Amygdala (tissue), 56 donors: ENCODE measurements at regions not wholly inside any gene's neighbourhood (a gene's known extent, or its start where the extent isn't known, plus 50 kb on each side); places are given as distances from the start of the nearest gene placed in this dataset.

Experiments
- DNase-seq, 56 donors: peaks; one replicate each; lab custom pipeline; 2025; lab: John Stamatoyannopoulos, UW

DNA sequence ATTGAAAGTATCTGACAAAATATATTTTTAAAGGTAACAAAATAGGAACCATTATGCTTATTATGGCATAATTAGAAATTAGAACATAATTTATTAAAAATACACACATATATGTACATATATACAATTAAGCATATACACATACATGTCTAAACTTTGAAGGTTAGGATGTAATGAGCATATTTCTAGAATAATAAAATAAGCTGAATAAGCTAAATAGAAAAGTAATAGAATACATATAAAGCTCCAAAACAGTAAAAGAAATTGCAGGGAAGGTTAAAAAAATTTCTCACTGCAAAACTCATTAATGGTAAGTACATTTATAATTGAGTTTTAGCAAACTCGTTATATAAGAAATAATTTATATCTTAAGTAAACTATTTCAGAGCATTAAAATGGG lies 1561.5 kb upstream of the ZEB2 start:
- DNase-seq, result no peak

DNA sequence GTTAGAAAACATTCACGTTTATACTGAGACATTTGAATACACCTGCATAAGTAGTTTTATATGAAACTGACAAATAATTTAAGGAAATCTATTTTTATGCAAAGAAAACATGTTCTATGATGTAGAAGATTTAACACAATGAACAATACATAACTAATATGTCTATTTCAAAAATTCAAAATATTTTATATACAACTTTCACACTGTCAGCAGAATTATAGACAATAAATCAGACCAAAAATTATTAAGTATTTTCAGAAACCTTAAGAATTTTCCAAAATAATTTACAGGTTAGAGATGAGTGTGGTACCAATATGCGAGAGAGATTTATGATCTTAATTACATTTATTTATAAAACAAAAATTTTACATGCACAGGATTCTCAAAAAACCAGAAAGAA lies 1561.0 kb upstream of the ZEB2 start:
- no peak for DNase-seq

DNA sequence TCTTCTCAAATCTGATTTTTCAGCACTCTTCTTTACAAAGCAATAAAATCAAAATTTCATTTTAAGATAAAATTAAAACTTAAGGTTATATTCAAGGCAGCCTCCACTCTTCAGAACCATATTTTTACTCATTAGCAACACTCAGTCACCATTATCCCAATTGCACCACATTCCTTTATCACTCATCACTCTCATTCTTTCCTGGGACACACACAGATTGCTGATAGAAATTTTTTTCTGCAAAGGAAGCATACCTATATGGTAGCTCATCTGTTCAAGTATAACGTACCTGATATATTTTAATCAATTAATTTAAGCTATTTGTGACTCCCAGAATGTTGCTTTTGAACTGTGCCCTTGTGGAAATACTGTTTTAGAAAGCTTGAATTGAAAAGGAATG lies 1559.3 kb upstream of the ZEB2 start:
- DNase-seq, result no peak

DNA sequence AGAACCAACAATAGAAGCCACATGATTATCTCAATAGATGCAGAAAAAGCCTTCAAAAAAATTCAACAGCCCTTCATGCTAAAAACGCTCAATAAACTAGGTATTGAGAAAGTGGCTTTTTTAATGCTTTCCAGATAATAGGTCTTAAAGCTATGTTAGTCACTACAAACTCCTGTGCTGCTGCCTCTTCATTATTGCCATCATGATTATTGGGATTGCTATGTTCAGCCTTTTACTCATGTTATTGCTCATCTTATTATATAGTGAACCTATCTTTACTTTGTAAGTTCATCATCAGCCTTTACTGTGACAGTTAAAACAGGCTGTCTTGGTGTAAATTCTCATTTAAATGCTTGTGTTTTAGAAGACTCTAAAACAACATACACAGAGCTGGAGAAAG lies 1557.2 kb upstream of the ZEB2 start:
- no peak for DNase-seq

DNA sequence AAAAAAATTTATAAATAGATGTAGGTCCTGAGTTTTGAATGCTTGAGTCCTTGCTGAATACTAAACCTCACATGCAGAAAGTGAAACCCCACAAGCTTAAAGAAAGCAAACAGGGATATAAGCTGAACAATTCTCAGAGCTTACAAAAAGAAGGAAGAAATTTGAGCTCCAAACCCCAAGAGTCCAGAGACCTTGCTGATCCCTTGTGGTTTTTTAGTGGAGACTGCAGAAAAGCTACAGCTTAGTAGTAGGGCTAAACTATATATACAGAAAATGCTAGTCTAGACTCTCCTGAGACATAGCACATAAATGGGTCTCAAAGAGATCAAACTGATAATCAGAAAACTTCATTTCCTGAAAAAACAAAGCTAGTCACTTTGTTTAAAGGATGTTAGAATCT lies 1548.1 kb upstream of the ZEB2 start:
- DNase-seq, result no peak

DNA sequence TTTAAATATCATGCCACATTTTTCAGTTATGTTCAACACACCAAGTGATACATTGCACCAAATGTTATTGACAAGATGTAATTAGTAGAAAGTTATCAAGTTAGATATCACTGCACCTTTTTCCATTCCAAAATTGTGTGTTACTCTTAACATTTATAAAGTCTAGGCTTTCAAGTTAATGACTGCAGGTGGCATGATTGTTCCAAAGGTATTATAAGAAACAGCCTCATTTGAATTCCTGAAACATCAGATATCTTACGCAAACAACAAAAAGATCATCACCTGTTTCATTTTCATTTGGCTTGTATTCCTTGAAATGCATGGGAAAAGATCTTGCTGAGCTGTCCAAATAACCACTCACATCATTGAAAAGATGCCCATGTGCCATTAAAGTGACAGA lies 1528.2 kb upstream of the ZEB2 start:
- DNase-seq, result no peak

DNA sequence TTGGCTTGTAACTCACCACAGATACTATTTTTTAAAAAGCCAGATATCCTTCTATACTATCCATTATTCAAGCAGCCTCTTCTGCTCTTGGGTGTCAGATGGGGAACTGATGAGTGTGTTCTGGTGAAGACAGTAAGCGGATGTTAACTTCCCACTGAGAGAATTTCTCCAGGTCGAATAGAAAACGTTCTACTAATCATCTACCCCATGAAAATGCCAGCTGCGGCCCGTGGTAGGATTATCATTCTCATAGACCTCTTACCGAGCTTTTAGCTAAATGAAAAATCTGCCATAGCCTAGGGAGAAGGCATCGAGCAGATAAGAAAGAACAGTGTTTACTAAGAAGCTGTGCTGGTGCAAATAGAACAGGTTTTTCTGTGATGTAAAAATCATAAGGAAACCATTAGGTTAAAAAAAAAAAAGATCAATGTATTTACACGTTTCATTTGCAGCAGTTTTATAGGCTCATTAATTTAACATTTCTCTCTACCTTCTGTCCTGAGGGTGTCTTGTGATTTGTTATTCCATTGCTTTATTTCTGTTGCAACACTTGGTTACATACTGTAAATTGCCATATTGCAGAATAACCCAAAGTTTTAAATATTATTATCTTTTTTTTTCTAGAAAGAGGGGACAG lies 1521.5 kb upstream of the ZEB2 start:
- DNase-seq, result no peak

DNA sequence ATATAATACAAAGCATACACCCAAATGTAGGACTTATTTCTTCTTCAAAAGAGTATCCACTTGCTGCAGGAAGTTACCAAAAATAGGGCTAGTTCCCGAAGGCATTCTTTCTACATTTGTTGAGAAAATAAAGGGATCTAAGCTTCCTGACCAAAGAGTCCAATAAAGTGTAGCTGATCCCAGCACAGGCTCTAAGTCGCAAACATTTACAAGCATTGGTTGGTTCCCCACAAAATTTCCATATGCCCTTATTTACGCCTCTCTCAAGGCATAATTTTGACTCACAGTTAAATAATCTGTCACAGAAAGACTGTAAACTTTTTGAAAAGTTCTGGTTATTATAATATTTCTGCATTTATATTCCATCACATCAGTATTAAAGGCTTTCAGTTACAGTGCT lies 1520.1 kb upstream of the ZEB2 start:
- DNase-seq, result no peak

DNA sequence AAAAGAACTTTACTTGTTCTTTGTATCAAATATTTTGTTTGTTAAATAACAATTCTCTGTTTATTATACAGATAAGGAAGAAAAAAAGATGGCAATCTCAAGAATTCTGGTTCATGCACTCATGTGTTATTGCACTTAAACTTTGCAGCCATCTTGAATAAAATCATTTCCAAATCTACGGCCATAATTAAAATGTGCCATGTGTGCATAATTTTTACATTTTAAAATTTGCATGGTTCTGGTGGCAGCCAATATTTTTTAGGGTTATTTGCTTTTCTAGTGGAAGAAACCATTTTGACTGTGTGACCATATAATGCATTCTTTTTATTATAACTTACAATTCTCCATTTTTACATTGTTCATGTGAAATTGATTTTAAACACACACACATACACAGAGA lies 1518.1 kb upstream of the ZEB2 start:
- DNase-seq, result no peak

DNA sequence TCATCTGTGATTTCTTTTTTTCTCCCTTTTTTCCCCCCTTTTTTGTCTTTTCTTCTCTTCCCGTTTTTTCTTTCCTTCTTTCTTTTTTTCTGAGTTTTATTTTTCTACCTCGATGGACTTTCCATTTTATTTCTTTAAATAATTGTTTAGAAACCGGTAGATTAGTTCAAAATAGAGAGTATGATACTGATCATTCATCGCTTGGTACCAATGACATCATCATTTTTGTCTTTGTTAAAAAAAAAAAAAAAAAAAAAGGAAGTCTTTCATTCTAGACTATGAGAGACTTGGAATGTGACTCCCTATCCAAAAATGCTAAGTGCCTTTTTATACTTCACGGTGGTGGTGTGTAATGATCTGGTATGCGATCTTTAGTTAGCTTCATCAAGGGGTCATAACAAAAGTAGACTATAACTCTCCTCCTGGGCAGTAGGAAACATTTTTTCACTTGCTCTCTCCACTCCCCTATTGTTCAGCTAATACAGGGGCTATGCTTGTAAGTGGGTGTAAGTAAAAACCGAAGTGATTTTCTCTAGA lies 1517.5 kb upstream of the ZEB2 start:
- DNase-seq, result no peak

DNA sequence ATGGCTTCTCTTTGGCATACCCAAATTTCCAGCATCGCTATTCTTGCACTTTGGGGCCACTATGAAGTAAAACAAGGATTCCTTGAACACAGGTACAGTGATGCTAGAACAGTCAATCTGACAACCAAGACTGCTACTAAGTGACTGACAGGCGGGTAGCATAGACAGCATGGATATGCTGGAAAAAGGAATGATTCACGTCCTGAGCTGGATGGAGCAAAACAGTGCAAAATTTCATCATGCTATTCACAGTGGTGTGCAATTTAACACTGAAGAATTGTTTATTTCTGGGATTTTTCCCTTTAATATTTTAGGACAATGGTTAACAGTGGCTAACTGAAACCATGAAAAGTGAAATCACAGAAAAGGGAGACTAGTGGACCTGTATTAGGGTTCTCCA lies 1511.2 kb upstream of the ZEB2 start:
- no peak for DNase-seq

DNA sequence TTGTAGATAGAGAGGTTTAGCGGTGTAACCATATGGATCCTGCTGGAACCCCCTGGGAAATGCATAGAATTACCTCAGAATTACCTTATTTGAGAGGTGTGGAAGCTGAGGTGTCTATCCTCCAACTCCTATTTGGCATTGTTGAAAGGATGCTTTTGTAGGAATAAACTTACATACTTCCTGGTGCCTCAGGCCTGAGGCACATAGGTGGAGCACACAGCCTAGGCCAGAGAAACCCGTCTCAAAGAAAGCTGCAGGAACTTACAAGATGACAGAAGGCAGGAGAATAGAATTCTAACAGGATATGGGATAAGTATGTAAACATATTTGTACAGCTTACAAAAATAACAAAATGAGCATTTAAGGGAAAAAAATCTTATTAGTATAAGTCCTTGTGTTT lies 1507.2 kb upstream of the ZEB2 start:
- DNase-seq, result no peak

DNA sequence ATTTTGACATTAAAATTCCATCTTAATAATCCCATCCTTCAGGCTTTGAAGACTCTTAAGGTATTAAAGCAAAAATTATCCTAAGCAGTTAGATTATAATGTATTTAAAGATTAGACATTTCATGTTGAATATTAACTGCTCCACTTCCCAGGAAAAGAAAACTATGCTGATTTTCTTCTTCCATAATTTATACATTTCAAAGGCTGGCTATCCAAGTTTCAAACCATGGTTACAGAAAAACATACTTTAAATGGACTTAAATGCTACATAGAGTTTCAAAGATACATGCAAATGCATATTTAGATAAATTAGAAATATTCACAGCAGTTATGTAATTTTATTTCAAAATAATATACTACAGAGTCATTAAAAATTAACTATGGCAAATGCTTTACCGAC lies 1505.6 kb upstream of the ZEB2 start:
- no peak for DNase-seq

DNA sequence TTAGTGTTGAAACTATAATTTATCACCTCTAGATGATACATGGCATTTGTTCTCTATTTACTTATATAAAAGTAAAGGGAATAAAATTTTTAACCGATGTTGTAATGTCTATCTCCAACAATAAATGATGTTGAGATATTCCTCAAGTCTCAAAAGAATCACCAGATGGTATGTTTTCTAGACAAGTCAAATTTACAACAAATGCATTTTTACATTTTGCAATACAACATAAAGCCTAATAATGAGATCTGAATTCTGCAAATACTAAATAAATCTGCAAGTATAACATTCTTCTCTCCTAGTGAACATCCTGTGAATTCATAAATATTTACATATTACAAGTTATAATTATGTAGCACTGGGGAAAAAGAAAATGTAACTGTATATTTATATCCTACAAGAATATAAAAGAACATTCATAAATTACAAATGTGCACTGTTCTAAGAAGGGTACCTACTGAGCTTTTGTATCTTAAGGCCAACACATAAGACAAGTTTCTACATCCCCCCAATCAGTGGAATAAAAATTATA lies 1504.4 kb upstream of the ZEB2 start:
- no peak for DNase-seq

DNA sequence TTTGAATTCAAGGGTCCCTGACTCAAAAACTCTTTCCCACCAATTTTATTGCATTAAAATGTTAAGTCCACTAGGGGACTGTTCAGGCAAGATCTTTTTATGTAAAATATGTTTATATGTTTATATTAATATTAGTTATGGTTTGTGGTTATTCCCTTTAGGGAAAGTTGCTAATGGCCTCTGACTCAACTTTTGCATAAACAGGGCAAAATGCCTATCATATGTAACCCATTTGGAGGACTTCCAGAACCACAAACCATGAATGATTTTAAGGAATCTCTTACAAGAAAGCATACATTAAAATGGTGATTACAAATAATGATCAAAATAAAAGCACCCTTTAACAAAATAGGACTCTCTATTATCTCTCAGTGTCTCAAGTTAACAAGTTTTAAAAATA lies 1484.5 kb upstream of the ZEB2 start:
- no peak for DNase-seq

DNA sequence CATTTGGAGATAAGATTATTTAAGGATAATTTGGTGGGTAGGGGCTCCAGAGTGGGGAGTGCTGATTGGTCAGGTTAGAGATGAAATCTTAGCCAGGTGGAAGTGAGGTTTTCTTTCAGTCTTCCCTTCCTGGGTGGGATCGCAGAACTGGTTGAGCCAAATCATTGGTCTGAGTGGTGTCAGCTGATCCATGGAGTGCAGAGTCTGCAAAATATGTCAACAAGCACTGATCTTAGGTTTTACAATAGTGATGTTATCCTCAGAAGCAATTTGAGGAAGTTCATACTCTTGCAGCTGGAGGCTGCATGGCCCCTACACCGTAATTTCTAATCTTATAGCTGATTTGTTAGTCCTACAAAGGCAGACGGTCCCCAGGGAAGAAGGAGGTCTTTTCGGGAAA lies 1483.4 kb upstream of the ZEB2 start:
- DNase-seq, result no peak

DNA sequence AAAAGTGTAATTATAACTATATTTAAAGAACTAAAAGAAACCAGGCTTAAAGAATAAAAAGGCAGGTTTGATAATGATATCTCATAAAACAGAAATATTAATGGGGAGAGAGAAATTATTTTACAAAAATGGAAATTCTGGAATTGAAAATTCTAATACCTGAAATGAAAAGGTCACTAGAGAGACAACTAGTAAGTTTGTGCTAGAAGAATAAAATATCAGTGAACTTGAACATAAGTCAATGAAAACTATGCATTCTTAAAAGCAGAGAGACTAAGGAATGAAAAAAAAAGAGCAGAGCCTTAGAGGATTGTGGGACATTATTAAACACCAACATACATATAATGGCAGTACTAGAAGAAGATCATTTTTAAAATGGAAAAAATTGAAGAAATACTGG lies 1475.0 kb upstream of the ZEB2 start:
- no peak for DNase-seq

DNA sequence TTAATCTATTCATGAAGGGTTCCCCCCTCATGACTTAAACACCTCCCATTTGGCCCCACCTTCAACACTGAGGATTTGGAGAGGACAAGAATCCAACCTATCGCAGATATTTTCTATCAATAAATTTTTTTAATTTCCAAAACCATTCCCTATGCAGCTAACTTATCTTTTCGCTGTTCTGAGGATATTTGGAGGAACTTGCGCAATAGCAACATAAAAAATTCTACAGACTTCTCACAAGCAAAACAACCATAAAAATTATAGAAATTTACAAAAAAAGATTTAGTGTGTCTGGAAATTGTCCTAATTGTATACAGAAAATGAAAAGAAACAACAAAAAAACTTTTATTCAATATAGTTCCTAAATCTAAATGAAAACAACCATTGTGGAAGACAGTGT lies 1472.7 kb upstream of the ZEB2 start:
- DNase-seq, result no peak

DNA sequence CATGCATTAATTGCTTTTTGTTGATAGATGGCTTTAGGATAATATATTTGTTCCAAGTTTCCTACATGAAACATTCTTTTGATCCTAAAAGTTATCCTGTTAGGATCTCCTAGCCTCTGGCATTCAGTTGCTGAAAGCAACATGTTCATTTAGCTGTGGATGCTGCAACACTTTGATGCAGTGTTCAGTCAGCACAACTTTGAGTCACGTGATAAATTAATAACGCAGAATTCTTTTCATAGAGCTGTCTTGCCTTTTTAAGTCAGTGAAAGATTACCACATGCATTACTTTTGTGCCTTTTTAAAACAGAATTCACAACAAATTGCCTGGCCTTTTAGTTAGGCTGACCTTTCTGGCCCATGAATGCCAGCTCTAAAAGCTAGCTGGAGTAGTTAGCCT lies 1467.9 kb upstream of the ZEB2 start:
- no peak for DNase-seq

DNA sequence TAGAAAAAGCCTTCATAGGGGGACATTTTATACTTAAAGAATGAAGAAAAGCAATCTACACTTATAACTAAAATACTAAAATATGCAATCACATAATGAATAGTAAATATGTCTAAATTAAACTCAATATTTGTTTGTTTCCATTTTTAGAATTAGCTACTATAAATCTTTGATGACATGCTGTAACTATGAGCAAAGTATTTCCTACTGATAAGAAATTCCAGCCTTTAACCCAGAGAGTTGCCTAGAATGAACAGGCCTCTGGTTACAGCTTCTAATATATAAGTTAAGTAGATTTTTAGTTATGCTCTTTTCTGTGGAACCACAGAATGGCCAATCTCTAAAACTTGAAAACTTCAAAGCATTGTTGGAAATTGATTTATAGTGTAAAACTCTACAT lies 1465.6 kb upstream of the ZEB2 start:
- no peak for DNase-seq

DNA sequence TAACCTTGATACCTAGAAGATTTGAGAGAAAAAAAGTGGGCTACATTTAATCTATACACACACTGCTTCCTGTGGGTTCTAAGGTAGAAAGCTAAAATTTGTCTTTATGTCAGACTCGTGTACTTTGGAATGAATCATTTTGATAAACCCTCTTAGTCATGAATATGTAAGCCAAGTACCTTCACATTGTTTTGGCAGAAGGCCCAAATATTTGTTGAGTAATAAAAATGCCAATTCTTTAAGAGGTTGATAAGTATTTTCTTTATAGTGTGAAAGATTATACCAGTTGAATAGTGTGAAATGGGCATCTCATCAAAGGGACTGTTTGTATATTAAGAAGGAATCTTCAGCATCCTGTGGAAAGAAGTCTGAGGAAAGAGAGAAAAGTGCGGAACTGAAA lies 1464.7 kb upstream of the ZEB2 start:
- DNase-seq, result no peak

DNA sequence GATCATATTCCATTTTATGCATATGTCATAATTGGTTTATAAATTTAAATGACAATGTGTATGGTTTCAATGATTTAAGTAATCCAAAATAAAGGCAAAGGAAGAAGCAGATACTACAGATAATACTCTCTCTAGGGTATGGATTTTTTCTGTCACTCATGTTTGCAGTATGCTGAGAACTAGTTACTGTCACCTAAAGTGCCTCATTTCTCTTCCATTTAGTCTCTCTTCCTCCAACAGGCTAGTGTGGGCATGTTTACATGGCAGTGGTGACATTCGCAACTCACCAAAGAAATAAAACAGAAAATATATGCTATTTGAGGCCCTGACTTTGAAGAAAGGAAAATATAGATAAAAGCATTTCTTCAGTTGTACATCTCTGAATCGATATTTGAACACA lies 1460.4 kb upstream of the ZEB2 start:
- DNase-seq, result no peak

DNA sequence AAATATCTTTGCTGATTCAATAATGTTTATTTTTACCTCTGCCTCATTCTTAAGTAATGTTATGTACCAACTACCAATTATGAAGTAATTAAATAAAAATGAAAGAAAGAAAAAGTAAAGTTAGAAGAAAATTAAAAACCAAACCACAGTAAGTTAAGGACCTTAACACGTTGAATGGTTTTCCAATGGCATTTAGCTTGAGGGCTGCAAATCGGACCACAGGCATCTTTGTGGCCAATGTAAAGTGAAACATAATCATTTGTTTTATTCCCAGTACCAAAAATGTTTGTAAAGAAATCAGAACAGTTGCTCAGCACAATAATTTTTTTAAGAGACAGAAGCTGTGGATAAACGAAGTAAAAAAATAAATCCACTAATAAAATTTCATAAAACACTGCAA lies 1455.5 kb upstream of the ZEB2 start:
- DNase-seq, result no peak
